ENCODE measurements at regions not wholly inside any gene's neighbourhood (a gene's known extent, or its start where the extent isn't known, plus 50 kb on each side); places are given as distances from the start of the nearest gene placed in this dataset.
A peak's percentile ranks its signal among the peaks of the same experiment; 100 is the strongest.

- no peak for TF ChIP-seq CTCF (IDR thresholded peaks at IDR 0.05)
- TF ChIP-seq POLR2A (IDR thresholded peaks at IDR 0.05) = no peak
Observed at GRCh38 chr17:68803164-68803929, 151.8 kb downstream of the ABCA8 start.

DNA sequence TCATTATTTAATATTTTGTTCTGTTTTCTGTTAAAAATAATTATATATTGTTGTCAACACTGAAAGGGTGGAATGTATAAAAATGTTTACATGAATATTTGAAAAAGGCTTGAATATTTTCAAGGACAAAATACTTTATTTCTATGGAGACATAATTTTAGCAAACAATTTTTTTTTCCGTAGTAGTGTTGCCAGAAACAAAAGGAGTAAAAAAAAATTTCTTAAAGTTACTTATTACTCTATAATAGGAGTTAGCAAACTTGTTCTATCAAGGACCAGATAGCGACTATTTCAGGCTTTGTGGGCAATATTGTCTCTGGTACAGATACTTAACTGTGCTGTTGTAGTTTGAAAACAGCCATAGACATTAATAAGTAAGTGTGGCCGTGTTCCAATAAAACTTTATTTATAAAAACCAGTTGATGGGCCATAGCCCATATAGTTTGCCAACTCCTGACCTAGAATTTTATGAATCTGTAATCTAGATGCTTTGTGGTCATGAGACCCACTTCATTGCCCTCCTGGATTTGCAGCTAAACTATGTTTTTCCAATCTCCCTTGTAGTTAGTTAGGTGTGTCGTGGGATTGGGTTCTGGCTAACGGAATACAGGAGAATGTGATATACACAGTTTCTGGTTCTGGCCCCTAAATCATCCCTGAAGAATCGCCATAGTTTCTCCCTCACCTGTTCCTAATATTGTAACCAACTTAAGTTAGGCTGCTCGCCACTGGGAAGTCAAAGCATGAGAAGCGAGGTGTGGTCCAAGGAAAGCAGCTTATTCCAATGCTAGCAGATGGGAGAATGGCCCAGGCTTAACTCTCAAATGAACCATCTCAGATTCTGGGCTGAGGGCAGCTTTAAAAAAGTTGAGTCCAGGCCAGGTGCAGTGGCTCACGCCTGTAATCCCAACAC, 153.6 kb downstream of the ABCA8 start:
- no peak overlapping the region for H3K27ac ChIP-seq
- no peaks in the 10 kb centered on the region for H3K36me3 ChIP-seq
- H3K4me1 ChIP-seq = no peaks in the 10 kb centered on the region
- no peak overlapping the region for H3K4me3 ChIP-seq
- DNase-seq = no peak
- no peak for TF ChIP-seq POLR2A (IDR thresholded peaks at IDR 0.05)
- no peak for TF ChIP-seq CTCF (IDR thresholded peaks at IDR 0.05)
- no peaks in the 10 kb centered on the region for H3K9me3 ChIP-seq
- no peaks in the 10 kb centered on the region for H3K27me3 ChIP-seq

More at GRCh38 chr17:68803164-68803929, 151.8 kb downstream of the ABCA8 start:
- no peak for DNase-seq
- Histone ChIP-seq H3K36me3 (no peaks in the 10 kb centered on the region), H3K4me3 (no peak overlapping the region), H3K27me3 (no peaks in the 10 kb centered on the region), H3K27ac (no peak overlapping the region), H3K4me1 (no peaks in the 10 kb centered on the region), H3K9me3 (no peaks in the 10 kb centered on the region)

DNA sequence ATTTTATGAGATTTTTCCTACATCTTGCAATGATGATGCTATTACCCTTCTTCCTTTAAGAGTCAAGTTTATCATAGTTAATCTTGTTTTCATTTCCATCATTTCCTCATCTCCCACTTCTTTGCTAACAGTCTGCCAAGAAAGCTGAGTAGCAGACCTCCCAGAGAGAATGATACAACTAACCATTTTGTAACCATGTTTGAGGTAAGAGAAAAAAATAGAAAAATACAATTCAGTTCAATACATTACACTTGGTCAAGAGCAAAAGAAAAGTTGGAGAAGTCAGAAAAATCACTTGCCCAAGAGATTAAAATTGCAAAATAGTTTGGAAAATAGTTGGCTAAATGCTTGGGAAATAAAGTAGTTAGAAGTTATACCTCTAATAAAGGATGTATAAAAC, 154.4 kb downstream of the ABCA8 start:
- Histone ChIP-seq H3K36me3 (no peaks in the 10 kb centered on the region), H3K27me3 (no peaks in the 10 kb centered on the region), H3K4me3 (no peak overlapping the region), H3K9me3 (no peaks in the 10 kb centered on the region), H3K27ac (no peak overlapping the region), H3K4me1 (no peaks in the 10 kb centered on the region)
- no peak for TF ChIP-seq CTCF (IDR thresholded peaks at IDR 0.05)
- no peak for TF ChIP-seq POLR2A (IDR thresholded peaks at IDR 0.05)
- no peak for DNase-seq

- H3K27ac ChIP-seq = peak overlapping the region; percentile 11 to 67 (median 37)
- H3K9me3 ChIP-seq = no peaks in the 10 kb centered on the region
- no peak for DNase-seq
- peaks cover 0 to 10% (median 0%) of the 10 kb centered on the region in 4 donors for H3K4me1 ChIP-seq
- H3K36me3 ChIP-seq = no peaks in the 10 kb centered on the region
- TF ChIP-seq CTCF (IDR thresholded peaks at IDR 0.05) = peak in 2 of 6 experiments; percentile 24 to 32
- no peak for TF ChIP-seq POLR2A (IDR thresholded peaks at IDR 0.05)
- no peaks in the 10 kb centered on the region for H3K27me3 ChIP-seq
- H3K4me3 ChIP-seq = no peak overlapping the region
Observed at GRCh38 chr17:68794636-68795434, 160.4 kb downstream of the ABCA8 start.

DNA sequence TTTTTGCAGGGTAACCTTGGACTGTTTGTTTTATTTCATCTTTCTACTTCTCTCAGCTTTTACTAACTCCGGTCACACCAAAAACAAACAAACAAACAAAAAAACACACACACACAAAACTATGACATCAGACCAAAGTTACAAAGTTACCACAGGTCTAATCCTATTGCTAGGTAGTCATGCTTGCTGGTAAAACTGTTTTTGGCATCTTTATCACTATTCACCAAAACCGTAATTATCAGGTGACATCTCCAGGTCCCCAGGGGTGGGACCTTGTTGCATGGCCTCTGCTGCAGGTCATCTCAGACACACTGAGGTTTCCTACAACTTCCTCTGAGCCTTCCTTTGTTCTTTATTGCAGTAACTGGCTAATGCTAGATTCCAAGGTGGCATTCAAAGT, 162.3 kb downstream of the ABCA8 start:
- Histone ChIP-seq H3K27ac (peak overlapping the region in 3 of 4 donors; percentile 32 to 61 (median 50)), H3K27me3 (no peaks in the 10 kb centered on the region), H3K36me3 (no peaks in the 10 kb centered on the region), H3K4me3 (no peak overlapping the region), H3K9me3 (no peaks in the 10 kb centered on the region), H3K4me1 (peaks cover 0 to 10% (median 0%) of the 10 kb centered on the region in 4 donors)
- DNase-seq = no peak
- TF ChIP-seq POLR2A (IDR thresholded peaks at IDR 0.05) (no peak), CTCF (IDR thresholded peaks at IDR 0.05) (no peak)
